Neural cell (in vitro differentiated cells): ENCODE measurements at regions not wholly inside any gene's neighbourhood (a gene's known extent, or its start where the extent isn't known, plus 50 kb on each side); places are given as distances from the start of the nearest gene placed in this dataset.

Experiments used
- EP300 ChIP-seq: fragments of 450-650 bp; conservative IDR thresholded peaks from 2 replicates; pipeline ENCODE4 v1.6.1; 2014; ENCODE audit warnings: antibody characterized with exemption, mild to moderate bottlenecking, moderate library complexity; ENCODE audit not compliant: poor library complexity, severe bottlenecking
- EZH2 ChIP-seq: fragments of 200-600, 300-800 bp; shearing (Covaris generic), sonication (generic); IDR thresholded peaks from 2 replicates; pipeline ENCODE4 v1.6.1; 2014; ENCODE audit warnings: antibody characterized with exemption, low read length, borderline replicate concordance, mild to moderate bottlenecking; ENCODE audit not compliant: insufficient read depth, poor library complexity, severe bottlenecking
- MXI1 ChIP-seq: fragments of 450-650 bp; conservative IDR thresholded peaks from 2 replicates; pipeline ENCODE4 v1.6.1; 2014; ENCODE audit warnings: antibody characterized with exemption, mild to moderate bottlenecking; ENCODE audit not compliant: poor library complexity, severe bottlenecking
- POLR2AphosphoS5 ChIP-seq: IDR thresholded peaks from 2 replicates; pipeline ENCODE4 v1.6.1; 2012
- RAD21 ChIP-seq: fragments of 450-650 bp; conservative IDR thresholded peaks from 2 replicates; pipeline ENCODE4 v1.6.1; 2014; ENCODE audit warnings: antibody characterized with exemption, mild to moderate bottlenecking, moderate library complexity
- TAF1 ChIP-seq: IDR thresholded peaks from 2 replicates; pipeline ENCODE4 v1.6.1; 2012; ENCODE audit warnings: low read depth
- TF ChIP-seq, protein P1 (sequence below): fragments of 450-650 bp; IDR thresholded peaks from 2 replicates; pipeline ENCODE4 v1.5.1; 2014; ENCODE audit warnings: antibody characterized with exemption, mild to moderate bottlenecking, moderate library complexity; ENCODE audit not compliant: poor library complexity, severe bottlenecking

DNA sequence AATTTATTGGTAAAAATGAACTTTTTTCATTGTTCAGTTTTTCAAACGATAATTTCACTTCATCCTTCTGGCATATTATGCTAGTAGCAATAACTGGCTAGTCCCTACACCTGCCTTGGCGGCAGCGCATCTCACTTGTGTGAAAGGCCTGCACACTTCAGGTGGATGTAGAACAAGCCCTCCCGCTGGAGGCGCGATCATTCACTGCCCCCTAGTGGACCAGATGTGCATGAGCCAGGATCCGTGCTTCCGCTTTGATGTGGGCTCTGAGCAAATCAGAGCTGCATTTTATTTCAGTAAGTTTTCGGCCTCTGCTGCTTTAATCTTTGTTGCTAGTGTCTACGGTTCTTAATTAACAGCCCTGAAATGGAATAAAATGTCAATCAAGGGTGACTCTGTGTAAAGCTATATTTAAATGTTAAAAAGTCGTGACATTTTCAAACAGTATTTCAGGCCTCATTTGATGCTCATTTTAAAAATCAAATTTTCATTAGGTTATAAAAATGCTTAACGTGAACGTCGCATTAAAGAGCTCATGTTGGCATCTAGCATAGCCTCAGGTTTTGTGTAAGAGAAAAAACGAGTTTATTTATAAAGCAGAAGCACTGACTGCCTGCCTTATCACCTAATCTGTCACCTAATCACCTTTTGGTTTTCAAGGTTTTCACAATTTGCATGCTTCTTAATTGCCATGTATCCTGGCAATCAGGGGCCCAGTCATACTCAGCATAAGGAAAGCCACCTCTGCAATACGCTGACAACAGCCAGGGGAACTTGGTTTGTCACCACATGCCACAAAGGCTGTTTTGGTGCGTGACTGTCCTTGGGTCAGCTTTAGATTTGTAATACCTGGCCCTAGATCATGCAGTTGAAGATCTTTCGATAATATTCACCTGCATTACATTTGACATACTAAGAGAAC lies 112.2 kb downstream of the TEX26 start:
- TF ChIP-seq, protein P1, sequence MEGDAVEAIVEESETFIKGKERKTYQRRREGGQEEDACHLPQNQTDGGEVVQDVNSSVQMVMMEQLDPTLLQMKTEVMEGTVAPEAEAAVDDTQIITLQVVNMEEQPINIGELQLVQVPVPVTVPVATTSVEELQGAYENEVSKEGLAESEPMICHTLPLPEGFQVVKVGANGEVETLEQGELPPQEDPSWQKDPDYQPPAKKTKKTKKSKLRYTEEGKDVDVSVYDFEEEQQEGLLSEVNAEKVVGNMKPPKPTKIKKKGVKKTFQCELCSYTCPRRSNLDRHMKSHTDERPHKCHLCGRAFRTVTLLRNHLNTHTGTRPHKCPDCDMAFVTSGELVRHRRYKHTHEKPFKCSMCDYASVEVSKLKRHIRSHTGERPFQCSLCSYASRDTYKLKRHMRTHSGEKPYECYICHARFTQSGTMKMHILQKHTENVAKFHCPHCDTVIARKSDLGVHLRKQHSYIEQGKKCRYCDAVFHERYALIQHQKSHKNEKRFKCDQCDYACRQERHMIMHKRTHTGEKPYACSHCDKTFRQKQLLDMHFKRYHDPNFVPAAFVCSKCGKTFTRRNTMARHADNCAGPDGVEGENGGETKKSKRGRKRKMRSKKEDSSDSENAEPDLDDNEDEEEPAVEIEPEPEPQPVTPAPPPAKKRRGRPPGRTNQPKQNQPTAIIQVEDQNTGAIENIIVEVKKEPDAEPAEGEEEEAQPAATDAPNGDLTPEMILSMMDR = peak; percentile 98
- TF ChIP-seq TAF1 = no peak
- peak; percentile 100 for TF ChIP-seq RAD21
- TF ChIP-seq EP300 = peak; percentile 23
- TF ChIP-seq POLR2AphosphoS5 = peak; percentile 9
- TF ChIP-seq EZH2 = no peak
- TF ChIP-seq MXI1 = peak; percentile 32
